Right cardiac atrium (tissue), 5 donors: ENCODE measurements at regions not wholly inside any gene's neighbourhood (a gene's known extent, or its start where the extent isn't known, plus 50 kb on each side); places are given as distances from the start of the nearest gene placed in this dataset.
"Not testable (repeated sequence)": the region's sequence is repeated elsewhere in the genome, so short reads cannot be mapped to it uniquely, and the experiment has no call there.

Experiments used
- ATAC-seq, 2 donors: fragments of 200-7000 bp; cut with Tn5 transposase; one replicate each; pipeline versions ENCODE4 v1.8.0 to v1.9.1; 2020; ENCODE audit warnings: moderate library complexity in 2 of 2, mild to moderate bottlenecking in 1 of 2
- DNase-seq, 3 donors: peaks; one replicate each; pipeline ENCODE4 v3.0.0-alpha.2; 2020
- H3K27ac ChIP-seq: one replicate; pipeline ENCODE4 v1.5.1; 2013; ENCODE audit warnings: mild to moderate bottlenecking, low read length, control low read depth, moderate library complexity
- H3K27me3 ChIP-seq: one replicate; pipeline ENCODE4 v1.6.1; 2013; ENCODE audit not compliant: control insufficient read depth, insufficient read depth
- H3K4me1 ChIP-seq: one replicate; pipeline ENCODE4 v1.6.1; 2013; ENCODE audit warnings: low read length; ENCODE audit not compliant: control insufficient read depth, insufficient read depth
- H3K4me3 ChIP-seq: one replicate; pipeline ENCODE4 v1.5.1; 2013; ENCODE audit warnings: low read length, control low read depth
- H3K9me3 ChIP-seq: one replicate; pipeline ENCODE4 v1.6.1; 2013; ENCODE audit warnings: low read length; ENCODE audit not compliant: control insufficient read depth
- WGBS: extraction: QIAGEN DNeasy Blood & Tissue Kit; methylation state at CpG from one replicate; pipeline ENCODE4 v1.1.7; 2013; 5-methylcytosine and 5-hydroxymethylcytosine counted together
- intact Hi-C, 4 donors: fragments of 100-400 bp; cut with DNase I; formaldehyde crosslinking; loops; one replicate each; pipeline versions ENCODE4 v1.11.0 to v1.14.0; 2022 to 2023
- donor health status: healthy with polysubstance abuse.
- donor health status: DM: no; HTN: yes; CAD: no.
- donor health status: DM: no; HTN: no; CAD: no.
- donor health status: DM: no; HTN: yes; CAD: no; lungs with severe emphysema.
- donor health status: DM: yes; HTN: yes; CAD: no.

DNA sequence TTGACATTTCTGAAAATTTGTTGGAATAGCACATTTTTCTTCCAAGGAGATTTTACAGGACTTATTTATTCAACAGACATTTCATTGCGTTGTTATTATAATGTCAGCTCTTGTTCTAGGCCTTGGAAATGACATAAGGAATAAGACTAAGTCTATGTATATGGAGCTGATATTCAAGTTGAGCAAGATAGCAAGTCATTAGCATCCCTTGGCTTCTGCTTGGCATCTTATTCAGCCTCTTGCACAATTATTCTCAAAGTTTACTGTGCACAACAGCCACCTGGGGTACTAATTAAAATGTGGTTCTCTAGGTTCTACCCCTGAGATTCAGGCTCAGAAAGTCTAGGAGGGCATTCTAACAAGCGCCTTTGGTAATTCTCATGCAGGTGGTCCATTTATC lies 304.8 kb upstream of the DDI1 start:
- Histone ChIP-seq H3K27ac (no peak overlapping the region), H3K4me1 (peaks cover 1% of the 10 kb centered on the region), H3K27me3 (no peaks in the 10 kb centered on the region), H3K9me3 (no peaks in the 10 kb centered on the region), H3K4me3 (no peak overlapping the region)
- 50% methylated on average over 2 of the region's 2 CpGs for WGBS
- ATAC-seq, result no peak
- intact Hi-C loops, result no loop called here
- DNase-seq, result no peak

DNA sequence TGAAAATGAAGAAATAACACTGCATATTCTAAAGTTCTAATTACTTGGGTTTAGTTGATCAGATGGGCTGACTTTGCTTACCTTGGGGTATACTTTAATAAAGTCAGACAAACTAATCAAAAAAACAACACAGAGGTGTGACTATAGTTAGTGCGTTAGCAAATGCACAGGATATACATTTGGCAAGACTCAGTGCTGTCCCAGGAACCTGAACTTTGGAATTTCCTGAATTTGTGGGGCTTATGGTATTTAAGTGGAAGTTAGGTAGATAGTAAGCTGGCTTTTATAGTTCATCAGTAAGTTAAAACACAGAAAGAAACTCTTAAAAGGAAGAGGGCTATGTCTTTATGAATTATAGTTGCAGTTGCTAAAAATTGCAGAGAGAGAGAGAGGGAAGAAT lies 302.6 kb upstream of the DDI1 start:
- DNase-seq (no peak), ATAC-seq (no peak)
- intact Hi-C loops, result no loop called here
- Histone ChIP-seq H3K9me3 (no peaks in the 10 kb centered on the region), H3K4me1 (peaks cover 9% of the 10 kb centered on the region), H3K27me3 (no peaks in the 10 kb centered on the region), H3K4me3 (no peak overlapping the region), H3K27ac (no peak overlapping the region)
- 69% methylated on average over 1 of the region's 1 CpG for WGBS

DNA sequence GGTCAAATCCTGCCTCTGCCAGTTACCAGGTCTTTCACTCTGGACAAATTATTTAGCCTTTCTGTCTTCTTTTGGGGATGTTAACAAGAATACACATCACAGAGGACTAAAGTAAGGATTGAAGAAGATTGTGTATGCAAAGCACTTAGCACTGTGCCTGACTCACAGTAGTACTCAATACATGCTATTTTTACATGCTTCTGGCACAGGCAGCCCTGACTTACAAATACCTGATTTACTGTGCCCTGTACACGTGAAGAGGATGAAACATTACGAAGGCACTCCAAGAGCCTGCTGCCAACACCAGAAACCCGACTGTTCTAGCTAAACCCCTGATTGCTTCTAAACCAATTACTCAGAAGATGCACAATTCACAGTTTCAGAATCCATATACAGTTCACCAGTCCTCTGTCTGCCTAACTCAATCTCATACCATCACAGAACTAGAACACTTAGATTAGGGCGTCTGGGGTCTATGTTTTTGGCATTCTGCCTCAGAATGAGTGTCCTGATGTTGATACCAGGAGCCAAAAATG lies 300.9 kb upstream of the DDI1 start:
- no peak overlapping the region for H3K4me3 ChIP-seq
- intact Hi-C loops, result no loop called here
- no peak for ATAC-seq
- no peaks in the 10 kb centered on the region for H3K27me3 ChIP-seq
- peaks cover 8% of the 10 kb centered on the region for H3K4me1 ChIP-seq
- peak overlapping the region; percentile 57 for H3K27ac ChIP-seq
- 58% methylated on average over 4 of the region's 4 CpGs for WGBS
- DNase-seq, result no peak
- H3K9me3 ChIP-seq, result no peaks in the 10 kb centered on the region

DNA sequence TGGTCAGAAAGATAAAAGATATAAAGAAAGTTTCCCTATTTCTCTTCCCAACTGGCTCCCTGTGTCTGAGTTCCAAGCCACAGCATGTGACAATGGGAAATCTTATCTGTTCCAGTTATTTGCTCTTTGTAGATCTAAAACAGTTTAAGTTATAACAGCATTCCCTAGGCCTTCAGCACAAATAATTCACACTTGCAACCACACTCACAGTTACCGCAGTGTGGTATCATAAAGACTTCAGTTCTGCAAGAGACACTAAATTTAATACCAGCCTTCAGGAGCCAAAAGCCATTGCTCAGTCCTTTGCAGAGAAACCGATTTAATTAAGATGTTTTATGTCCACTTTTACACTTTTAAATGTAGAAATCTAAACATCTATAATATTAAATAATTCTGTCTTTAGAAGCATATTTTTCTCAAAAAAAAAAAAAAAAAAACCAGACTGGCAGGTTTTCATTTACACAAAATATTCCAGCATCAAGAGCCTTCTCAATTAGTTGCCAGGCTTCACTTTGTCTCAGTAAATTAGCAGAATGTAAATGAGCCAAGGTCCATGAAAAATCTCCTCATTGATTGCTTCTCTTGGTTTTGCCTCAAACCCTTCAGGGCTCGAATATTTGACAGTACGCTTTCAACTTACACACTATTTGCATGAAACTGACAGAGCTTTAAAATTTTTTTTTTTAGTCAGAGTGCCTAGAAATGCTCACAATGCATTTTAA lies 300.0 kb upstream of the DDI1 start:
- WGBS, result 78% methylated on average over 4 of the region's 4 CpGs
- ATAC-seq (no peak), DNase-seq (no peak)
- no peak overlapping the region for H3K4me3 ChIP-seq
- intact Hi-C loops, result no loop called here
- H3K9me3 ChIP-seq, result no peaks in the 10 kb centered on the region
- H3K4me1 ChIP-seq, result peaks cover 8% of the 10 kb centered on the region
- H3K27ac ChIP-seq, result no peak overlapping the region
- no peaks in the 10 kb centered on the region for H3K27me3 ChIP-seq

DNA sequence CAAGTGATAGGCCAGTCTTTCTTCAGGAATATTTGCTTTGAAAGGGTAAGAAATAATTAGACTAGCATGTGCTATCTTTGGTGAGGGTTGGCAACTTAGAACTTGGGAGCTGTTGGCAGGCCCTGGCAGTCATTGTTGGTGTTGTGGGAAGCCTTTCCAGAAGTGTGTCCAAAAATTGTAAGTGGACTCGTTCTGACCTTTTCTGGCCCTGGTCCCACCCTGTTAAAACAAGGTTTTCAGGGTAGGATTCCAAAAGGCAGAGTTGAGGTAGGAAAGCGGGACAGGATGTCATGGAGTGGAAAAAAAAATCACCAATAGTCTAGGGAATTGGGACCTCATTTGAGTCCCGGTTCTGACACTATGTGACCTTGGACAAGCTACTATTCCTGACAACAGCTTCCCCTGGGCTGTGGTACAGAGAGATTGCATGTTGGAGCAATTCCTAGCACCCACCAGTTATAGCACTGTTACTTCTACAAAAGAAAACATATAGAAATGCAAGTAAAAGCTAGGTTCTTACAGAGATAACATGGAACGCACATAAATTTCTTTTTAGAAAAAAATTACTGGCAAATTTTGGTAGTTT lies 299.3 kb upstream of the DDI1 start:
- intact Hi-C loops, result no loop called here
- Histone ChIP-seq H3K9me3 (no peaks in the 10 kb centered on the region), H3K4me1 (peaks cover 8% of the 10 kb centered on the region), H3K4me3 (no peak overlapping the region), H3K27ac (peak overlapping the region; percentile 79), H3K27me3 (no peaks in the 10 kb centered on the region)
- WGBS, result 25% methylated on average over 4 of the region's 4 CpGs
- DNase-seq (peak; percentile 42 to 70 (median 69)), ATAC-seq (peak; percentile 93)

DNA sequence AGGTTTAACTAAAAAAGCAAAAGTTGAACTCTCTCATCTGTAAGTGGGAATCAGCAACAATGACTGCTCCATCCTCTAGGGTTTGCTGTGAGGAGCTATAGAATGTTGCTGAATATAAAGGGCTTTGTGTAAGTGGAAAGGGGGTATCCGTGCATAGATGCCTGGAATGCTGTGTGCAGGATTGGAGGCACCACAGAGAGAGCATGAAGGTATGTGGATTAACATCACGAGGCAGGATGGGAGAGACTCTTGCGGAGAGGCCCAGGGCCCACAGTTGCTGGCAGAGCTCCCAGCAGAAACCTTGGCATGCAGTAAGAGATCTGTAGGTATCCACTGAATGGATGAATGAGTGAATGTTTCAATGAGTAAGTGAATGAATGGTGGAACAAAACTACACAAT lies 298.7 kb upstream of the DDI1 start:
- no peaks in the 10 kb centered on the region for H3K9me3 ChIP-seq
- ATAC-seq (peak; percentile 52 to 66), DNase-seq (peak; percentile 15 to 58 (median 50))
- H3K4me3 ChIP-seq, result no peak overlapping the region
- WGBS, result 54% methylated on average over 3 of the region's 3 CpGs
- intact Hi-C loops, result no loop called here
- peak overlapping the region; percentile 14 for H3K27ac ChIP-seq
- no peaks in the 10 kb centered on the region for H3K27me3 ChIP-seq
- H3K4me1 ChIP-seq, result peaks cover 8% of the 10 kb centered on the region

DNA sequence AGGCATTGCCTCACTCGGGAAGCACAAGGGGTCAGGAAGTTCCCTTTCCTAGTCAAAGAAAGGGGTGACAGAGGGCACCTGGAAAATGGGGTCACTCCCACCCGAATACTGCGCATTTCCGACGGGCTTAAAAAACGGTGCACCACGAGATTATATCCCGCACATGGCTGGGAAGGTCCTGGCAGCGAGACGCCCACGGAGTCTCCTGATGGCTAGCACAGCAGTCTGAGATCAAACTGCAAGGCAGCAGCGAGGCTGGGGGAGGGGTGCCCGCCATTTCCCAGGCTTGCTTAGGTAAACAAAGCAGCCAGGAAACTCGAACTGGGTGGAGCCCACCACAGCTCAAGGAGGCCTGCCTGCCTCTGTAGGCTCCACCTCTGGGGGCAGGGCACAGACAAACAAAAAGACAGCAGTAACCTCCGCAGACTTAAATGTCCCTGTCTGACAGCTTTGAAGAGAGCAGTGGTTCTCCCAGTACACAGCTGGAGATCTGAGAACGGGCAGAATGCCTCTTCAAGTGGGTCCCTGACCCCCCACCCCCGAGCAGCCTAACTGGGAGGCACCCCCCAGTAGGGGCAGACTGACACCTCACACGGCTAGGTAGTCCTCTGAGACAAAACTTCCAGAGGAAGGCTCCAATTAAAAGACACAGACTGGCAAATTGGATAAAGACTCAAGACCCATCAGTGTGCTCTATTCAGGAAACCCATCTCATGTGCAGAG lies 297.2 kb upstream of the DDI1 start:
- ATAC-seq, intact Hi-C loops, H3K9me3 ChIP-seq, H3K4me3 ChIP-seq, H3K27me3 ChIP-seq, H3K4me1 ChIP-seq: not testable (repeated sequence)
- peak; percentile 17 to 67 (median 41) for DNase-seq
- WGBS, result 16% methylated on average over 18 of the region's 18 CpGs
- peak overlapping the region; percentile 19 for H3K27ac ChIP-seq

DNA sequence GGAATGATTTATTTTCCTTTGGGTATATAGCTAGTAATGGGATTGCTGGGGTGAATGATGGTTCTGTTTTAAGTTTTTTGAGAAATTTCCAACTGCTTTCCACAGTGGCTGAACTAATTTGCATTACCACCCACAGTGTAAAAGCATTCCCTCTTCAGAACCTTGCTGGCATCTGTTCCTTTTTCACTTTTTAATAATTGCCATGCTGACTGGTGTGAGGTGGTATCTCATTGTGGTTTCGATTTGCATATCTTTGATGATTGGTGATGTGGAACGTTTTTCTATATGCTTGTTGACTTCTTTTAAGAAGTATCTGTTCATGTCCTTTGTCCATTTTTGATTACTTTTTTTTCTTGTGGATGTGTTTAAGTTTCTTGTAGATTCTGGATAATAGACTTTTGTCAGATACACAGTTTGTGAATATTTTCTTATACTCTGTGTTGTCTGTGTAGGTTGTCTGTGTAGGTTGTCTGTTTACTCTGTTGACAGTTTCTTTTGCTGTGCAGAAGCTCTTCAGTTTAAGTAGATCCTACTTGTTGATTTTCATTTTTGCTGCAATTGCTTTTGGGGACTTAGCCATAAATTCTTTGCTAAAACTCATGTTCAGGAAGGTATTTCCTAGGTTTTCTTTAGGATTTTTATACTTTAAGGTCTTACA lies 291.8 kb upstream of the DDI1 start:
- ATAC-seq (no peak), DNase-seq (no peak)
- no peak overlapping the region for H3K4me3 ChIP-seq
- intact Hi-C loops, result no loop called here
- H3K4me1 ChIP-seq, result no peaks in the 10 kb centered on the region
- H3K27me3 ChIP-seq, result no peaks in the 10 kb centered on the region
- no peak overlapping the region for H3K27ac ChIP-seq
- no peaks in the 10 kb centered on the region for H3K9me3 ChIP-seq
- 66% methylated on average over 2 of the region's 2 CpGs for WGBS

DNA sequence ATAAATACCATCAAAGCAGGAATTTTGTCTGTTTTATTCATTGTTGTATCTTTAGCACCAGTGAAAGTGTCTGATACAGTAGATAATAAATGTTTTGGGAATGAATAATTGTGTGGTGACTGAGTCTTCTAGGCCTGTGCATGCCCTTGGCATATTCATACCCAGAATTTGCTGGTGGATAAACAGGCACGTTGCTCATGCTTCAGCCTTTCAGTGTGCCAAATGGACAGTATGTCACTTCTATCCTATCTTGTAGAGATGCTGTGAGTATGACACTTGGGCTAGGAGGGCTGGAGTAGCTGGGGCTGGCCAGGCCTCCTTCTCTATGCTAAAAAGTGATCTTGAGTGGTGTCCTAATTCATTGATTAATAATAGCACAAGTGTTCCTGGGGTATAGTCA lies 287.3 kb upstream of the DDI1 start:
- WGBS, result 61% methylated on average over 1 of the region's 1 CpG
- intact Hi-C loops, result no loop called here
- DNase-seq, result no peak
- ATAC-seq, result peak; percentile 57 to 65
- Histone ChIP-seq H3K27ac (no peak overlapping the region), H3K27me3 (no peaks in the 10 kb centered on the region), H3K4me3 (no peak overlapping the region), H3K9me3 (no peaks in the 10 kb centered on the region), H3K4me1 (no peaks in the 10 kb centered on the region)

DNA sequence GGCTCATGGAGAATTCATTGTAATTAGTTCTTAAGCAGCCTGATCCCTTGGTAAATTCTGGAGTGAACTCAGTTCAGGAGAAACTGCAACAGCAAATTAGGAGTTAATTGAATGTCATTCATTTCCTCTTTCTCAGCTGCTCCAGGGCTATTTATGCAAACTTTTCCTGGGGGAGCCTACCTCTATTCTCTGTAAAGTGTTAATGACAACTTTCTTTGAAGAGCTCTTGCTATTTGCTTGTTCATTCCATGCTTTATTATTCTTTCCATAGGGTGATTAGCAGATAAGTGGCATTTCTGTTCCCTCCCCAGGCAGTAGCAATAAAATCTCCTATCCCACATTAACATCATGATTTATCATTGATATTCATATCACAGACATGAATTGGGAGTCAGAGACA lies 267.6 kb upstream of the DDI1 start:
- Histone ChIP-seq H3K27me3 (no peaks in the 10 kb centered on the region), H3K4me1 (no peaks in the 10 kb centered on the region), H3K9me3 (no peaks in the 10 kb centered on the region), H3K4me3 (no peak overlapping the region), H3K27ac (no peak overlapping the region)
- intact Hi-C loops, result no loop called here
- DNase-seq (no peak), ATAC-seq (no peak)

DNA sequence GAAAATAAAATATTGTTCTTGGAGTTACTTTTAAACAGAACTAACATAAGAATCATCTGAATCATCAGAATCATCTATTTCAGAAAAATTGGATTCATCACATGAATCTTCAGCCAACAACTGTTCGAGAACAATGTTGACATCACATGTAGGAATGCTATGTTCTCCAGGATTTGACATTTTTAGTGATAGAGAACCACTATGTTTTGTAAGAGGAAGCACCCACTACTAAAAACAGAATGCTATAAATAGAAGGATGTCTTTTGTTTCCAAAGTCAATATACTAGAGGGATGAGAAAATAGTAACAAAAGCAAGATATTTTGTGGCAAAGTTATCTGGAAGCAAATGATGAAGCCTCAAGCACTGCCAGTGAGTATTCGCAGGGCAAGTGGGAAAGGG lies 263.4 kb upstream of the DDI1 start:
- H3K9me3 ChIP-seq, result no peaks in the 10 kb centered on the region
- intact Hi-C loops, result no loop called here
- no peak overlapping the region for H3K4me3 ChIP-seq
- 32% methylated on average over 2 of the region's 2 CpGs for WGBS
- peak; percentile 62 to 72 for ATAC-seq
- no peaks in the 10 kb centered on the region for H3K4me1 ChIP-seq
- DNase-seq, result no peak
- no peaks in the 10 kb centered on the region for H3K27me3 ChIP-seq
- H3K27ac ChIP-seq, result no peak overlapping the region
